NCI-H2107 treated with DMSO at 0.1 percent for 48 hours (cell line): ENCODE measurements at regions not wholly inside any gene's neighbourhood (a gene's known extent, or its start where the extent isn't known, plus 50 kb on each side); places are given as distances from the start of the nearest gene placed in this dataset.

Experiments
- DNase-seq: peaks from one replicate; lab custom pipeline; 2025; ENCODE audit not compliant: unreplicated experiment; lab: John Stamatoyannopoulos, UW

GRCh38 chr11:131044851-131045250 is 128.6 kb upstream of the SNX19 start:
- no peak for DNase-seq

- DNase-seq, result no peak
These were observed 136.1 kb upstream of the SNX19 start for GRCh38 chr11:131052367-131052766.

GRCh38 chr11:131056036-131056435 is 139.8 kb upstream of the SNX19 start:
- DNase-seq, result no peak

GRCh38 chr11:131063638-131064037 is 147.4 kb upstream of the SNX19 start:
- no peak for DNase-seq

GRCh38 chr11:131064373-131064991 is 148.2 kb upstream of the SNX19 start:
- DNase-seq, result peak; percentile 2

GRCh38 chr11:131065435-131066413 is 149.4 kb upstream of the SNX19 start:
- DNase-seq, result no peak

GRCh38 chr11:131066551-131066950 is 150.3 kb upstream of the SNX19 start:
- DNase-seq, result no peak

GRCh38 chr11:131070365-131070764 is 154.1 kb upstream of the SNX19 start:
- DNase-seq, result no peak

- no peak for DNase-seq
These were observed 156.9 kb upstream of the SNX19 start for GRCh38 chr11:131073167-131073566.

- no peak for DNase-seq
These were observed 158.3 kb upstream of the SNX19 start for GRCh38 chr11:131074573-131074972.

GRCh38 chr11:131077340-131077739 is 161.1 kb upstream of the SNX19 start:
- DNase-seq, result no peak

GRCh38 chr11:131079036-131079435 is 162.8 kb upstream of the SNX19 start:
- no peak for DNase-seq

GRCh38 chr11:131089727-131090245 is 173.5 kb upstream of the SNX19 start:
- DNase-seq, result no peak

GRCh38 chr11:131092469-131092868 is 176.2 kb upstream of the SNX19 start:
- DNase-seq, result no peak

- DNase-seq, result no peak
These were observed 178.5 kb upstream of the SNX19 start for GRCh38 chr11:131094827-131095226.

- no peak for DNase-seq
These were observed 179.4 kb upstream of the SNX19 start for GRCh38 chr11:131095511-131096185.

- no peak for DNase-seq
These were observed 182.7 kb upstream of the SNX19 start for GRCh38 chr11:131099013-131099412.

- no peak for DNase-seq
These were observed 183.5 kb upstream of the SNX19 start for GRCh38 chr11:131099746-131100145.

GRCh38 chr11:131108760-131109159 is 192.5 kb upstream of the SNX19 start:
- no peak for DNase-seq

GRCh38 chr11:131109257-131109656 is 193.0 kb upstream of the SNX19 start:
- DNase-seq, result no peak

GRCh38 chr11:131109790-131110189 is 193.5 kb upstream of the SNX19 start:
- DNase-seq, result no peak
